ENCODE measurements at regions not wholly inside any gene's neighbourhood (a gene's known extent, or its start where the extent isn't known, plus 50 kb on each side); places are given as distances from the start of the nearest gene placed in this dataset.

- H3K36me3 ChIP-seq = no peaks in the 10 kb centered on the region
- no peak for DNase-seq
- H3K4me3 ChIP-seq = no peak overlapping the region
- H3K4me1 ChIP-seq = no peaks in the 10 kb centered on the region
- no peak overlapping the region for H3K27ac ChIP-seq
- H3K9me3 ChIP-seq = no peaks in the 10 kb centered on the region
- H3K27me3 ChIP-seq (ENCODE audit: low read depth) = no peaks in the 10 kb centered on the region
- intact Hi-C loops (cut with DNase I) = no loop called here
- no peak for ATAC-seq
- TF ChIP-seq CTCF (IDR thresholded peaks at IDR 0.05) = no peak
These were observed 146.4 kb downstream of the PTH2R start for GRCh38 chr2:208552943-208553342.

GRCh38 chr2:208556983-208557484 lies 150.4 kb downstream of the PTH2R start:
- Histone ChIP-seq H3K36me3 (no peaks in the 10 kb centered on the region), H3K4me1 (no peaks in the 10 kb centered on the region), H3K27me3 (ENCODE audit: low read depth) (no peaks in the 10 kb centered on the region), H3K4me3 (no peak overlapping the region), H3K9me3 (peaks cover 4% of the 10 kb centered on the region), H3K27ac (no peak overlapping the region)
- ATAC-seq (no peak), DNase-seq (no peak)
- intact Hi-C loops (cut with DNase I) = no loop called here
- no peak for TF ChIP-seq CTCF (IDR thresholded peaks at IDR 0.05)

- Histone ChIP-seq H3K4me1 (no peaks in the 10 kb centered on the region), H3K9me3 (peaks cover 4% of the 10 kb centered on the region), H3K4me3 (no peak overlapping the region), H3K27me3 (ENCODE audit: low read depth) (no peaks in the 10 kb centered on the region), H3K36me3 (no peaks in the 10 kb centered on the region), H3K27ac (no peak overlapping the region)
- intact Hi-C loops (cut with DNase I) = no loop called here
- TF ChIP-seq CTCF (IDR thresholded peaks at IDR 0.05) = no peak
- DNase-seq = no peak
- ATAC-seq = no peak
These were observed 159.3 kb downstream of the PTH2R start for GRCh38 chr2:208565690-208566416.

- no peak for TF ChIP-seq CTCF (IDR thresholded peaks at IDR 0.05)
- H3K4me3 ChIP-seq = no peak overlapping the region
- H3K27ac ChIP-seq = no peak overlapping the region
- intact Hi-C loops (cut with DNase I) = no loop called here
- no peaks in the 10 kb centered on the region for H3K9me3 ChIP-seq
- H3K27me3 ChIP-seq (ENCODE audit: low read depth) = no peaks in the 10 kb centered on the region
- DNase-seq (no peak), ATAC-seq (no peak)
- no peaks in the 10 kb centered on the region for H3K4me1 ChIP-seq
- no peaks in the 10 kb centered on the region for H3K36me3 ChIP-seq
These were observed 161.6 kb downstream of the PTH2R start for GRCh38 chr2:208568203-208568602.

- ATAC-seq (no peak), DNase-seq (no peak)
- Histone ChIP-seq H3K27ac (no peak overlapping the region), H3K36me3 (no peaks in the 10 kb centered on the region), H3K27me3 (ENCODE audit: low read depth) (no peaks in the 10 kb centered on the region), H3K4me3 (no peak overlapping the region), H3K4me1 (no peaks in the 10 kb centered on the region), H3K9me3 (no peaks in the 10 kb centered on the region)
- no peak for TF ChIP-seq CTCF (IDR thresholded peaks at IDR 0.05)
- intact Hi-C loops (cut with DNase I) = no loop called here
These were observed 163.5 kb downstream of the PTH2R start for GRCh38 chr2:208570066-208570465.
